Spleen (tissue), 11 donors: ENCODE measurements at regions not wholly inside any gene's neighbourhood (a gene's known extent, or its start where the extent isn't known, plus 50 kb on each side); places are given as distances from the start of the nearest gene placed in this dataset.

Source experiments
- DNase-seq: peaks from one replicate; pipeline ENCODE4 v3.0.0-alpha.2; 2020
- H3K27ac ChIP-seq, 8 donors: fragments of 200-600 bp; sonication (generic) in 7 of 8; 1 replicate in 4 of 8; 2 replicates in 4 of 8; pipeline versions ENCODE4 v1.5.0 to v1.8.0; 2016 to 2021; ENCODE audit warnings: inconsistent platforms in 4 of 8, mild to moderate bottlenecking in 4 of 8, moderate library complexity in 1 of 8
- H3K27me3 ChIP-seq, 7 donors: fragments of 200-600 bp; sonication (generic) in 6 of 7; replicated peaks in 1 of 7; 1 replicate in 4 of 7; 2 replicates in 3 of 7; pipeline versions ENCODE4 v1.5.0 to v1.8.0; 2016 to 2021; ENCODE audit warnings: inconsistent platforms in 3 of 7, mild to moderate bottlenecking in 1 of 7
- H3K36me3 ChIP-seq, 6 donors: fragments of 200-600 bp; sonication (generic) in 5 of 6; 1 replicate in 4 of 6; 2 replicates in 2 of 6; pipeline versions ENCODE4 v1.5.0 to v1.8.0; 2016 to 2021; ENCODE audit warnings: inconsistent platforms in 2 of 6
- H3K4me1 ChIP-seq, 6 donors: fragments of 200-600 bp; sonication (generic) in 5 of 6; 1 replicate in 3 of 6; 2 replicates in 3 of 6; pipeline versions ENCODE4 v1.5.0 to v1.8.0; 2016 to 2021; ENCODE audit warnings: inconsistent platforms in 3 of 6
- H3K4me3 ChIP-seq, 8 donors: fragments of 200-600 bp; sonication (generic) in 7 of 8; 1 replicate in 4 of 8; 2 replicates in 4 of 8; pipeline versions ENCODE4 v1.5.0 to v1.8.0; 2016 to 2021; ENCODE audit warnings: inconsistent platforms in 4 of 8, mild to moderate bottlenecking in 4 of 8, moderate library complexity in 2 of 8
- H3K9me3 ChIP-seq, 8 donors: fragments of 200-600 bp; sonication (generic) in 7 of 8; 1 replicate in 4 of 8; 2 replicates in 4 of 8; pipeline versions ENCODE4 v1.5.0 to v1.8.0; 2016 to 2021; ENCODE audit warnings: inconsistent platforms in 4 of 8
- POLR2A ChIP-seq, 3 donors: fragments of 450-650 bp; IDR thresholded peaks; one replicate each; pipeline ENCODE4 v1.5.1; 2017; ENCODE audit warnings: antibody characterized with exemption in 3 of 3, mild to moderate bottlenecking in 1 of 3
- POLR2AphosphoS5 ChIP-seq, 3 donors: sonication (generic); formaldehyde crosslinking; IDR thresholded peaks; one replicate each; pipeline ENCODE4 v1.5.1; 2017; ENCODE audit warnings: antibody characterized with exemption in 3 of 3
- WGBS, 5 donors: extraction: QIAGEN DNeasy Blood & Tissue Kit in 3 of 5; methylation state at CpG; one replicate each; pipeline versions ENCODE4 v1.1.5 to v1.1.7; 2013 to 2018; 5-methylcytosine and 5-hydroxymethylcytosine counted together
- intact Hi-C: fragments of 100-400 bp; cut with DNase I; formaldehyde crosslinking; loops from one replicate; pipeline ENCODE4 v1.15.0; 2023; ENCODE audit warnings: low total_unique reads
- TF ChIP-seq, protein P1 (sequence below), 11 experiments: fragments of 200-600 bp in 7 of 11; fragments of 450-650 bp in 4 of 11; sonication (generic) in 4 of 11; IDR thresholded peaks in 8 of 11; conservative IDR thresholded peaks in 3 of 11; 1 replicate in 7 of 11; 2 replicates in 4 of 11; pipeline versions ENCODE4 v1.4.0 to v1.8.0; 2016 to 2021; ENCODE audit warnings: antibody characterized with exemption in 11 of 11, inconsistent platforms in 4 of 11, mild to moderate bottlenecking in 1 of 11
- donor health status: healthy with polysubstance abuse.
- donor health status: DM: no; HTN: no; CAD: no; lungs with moderate emphysema.
- donor health status: DM: no; HTN: no; CAD: no.
- donor health status: Bipolar disorder and iron deficiency.
- donor health status: healthy.
- donor health status: DM: no; HTN: no; CAD: no.
- donor health status: DM: yes; HTN: yes; CAD: no.

DNA sequence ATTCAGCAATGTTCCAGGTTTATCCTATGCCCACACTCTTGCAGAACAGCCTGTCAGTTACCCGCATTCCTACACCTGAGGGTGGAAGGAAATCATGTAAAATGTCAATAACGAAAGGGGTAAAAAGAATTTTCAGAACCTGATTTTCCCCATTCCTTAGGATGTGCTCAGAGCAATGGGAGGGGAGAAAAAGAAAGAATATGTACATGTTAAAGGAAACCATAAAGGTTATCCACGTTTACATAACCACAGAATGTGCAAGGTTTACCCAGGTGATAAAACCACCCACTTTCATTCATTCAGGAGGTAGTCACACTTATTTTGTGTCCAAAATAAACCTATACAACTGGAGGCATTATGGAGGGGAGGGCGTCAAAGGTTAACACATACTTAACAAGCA is 335.5 kb downstream of the ZNF674 start:
- H3K27ac ChIP-seq: no peak overlapping the region
- no peaks in the 10 kb centered on the region for H3K36me3 ChIP-seq
- WGBS, 5 donors: 50 to 72% (median 63%) methylated on average over 4 of the region's 4 CpGs
- DNase-seq: no peak
- no peaks in the 10 kb centered on the region for H3K9me3 ChIP-seq
- no peaks in the 10 kb centered on the region for H3K4me1 ChIP-seq
- intact Hi-C loops: no loop called here
- peaks cover 0 to 3% (median 0%) of the 10 kb centered on the region in 7 donors for H3K27me3 ChIP-seq
- TF ChIP-seq POLR2A (IDR thresholded peaks at IDR 0.05): no peak
- no peak for TF ChIP-seq POLR2AphosphoS5 (IDR thresholded peaks at IDR 0.05)
- TF ChIP-seq, protein P1, sequence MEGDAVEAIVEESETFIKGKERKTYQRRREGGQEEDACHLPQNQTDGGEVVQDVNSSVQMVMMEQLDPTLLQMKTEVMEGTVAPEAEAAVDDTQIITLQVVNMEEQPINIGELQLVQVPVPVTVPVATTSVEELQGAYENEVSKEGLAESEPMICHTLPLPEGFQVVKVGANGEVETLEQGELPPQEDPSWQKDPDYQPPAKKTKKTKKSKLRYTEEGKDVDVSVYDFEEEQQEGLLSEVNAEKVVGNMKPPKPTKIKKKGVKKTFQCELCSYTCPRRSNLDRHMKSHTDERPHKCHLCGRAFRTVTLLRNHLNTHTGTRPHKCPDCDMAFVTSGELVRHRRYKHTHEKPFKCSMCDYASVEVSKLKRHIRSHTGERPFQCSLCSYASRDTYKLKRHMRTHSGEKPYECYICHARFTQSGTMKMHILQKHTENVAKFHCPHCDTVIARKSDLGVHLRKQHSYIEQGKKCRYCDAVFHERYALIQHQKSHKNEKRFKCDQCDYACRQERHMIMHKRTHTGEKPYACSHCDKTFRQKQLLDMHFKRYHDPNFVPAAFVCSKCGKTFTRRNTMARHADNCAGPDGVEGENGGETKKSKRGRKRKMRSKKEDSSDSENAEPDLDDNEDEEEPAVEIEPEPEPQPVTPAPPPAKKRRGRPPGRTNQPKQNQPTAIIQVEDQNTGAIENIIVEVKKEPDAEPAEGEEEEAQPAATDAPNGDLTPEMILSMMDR (IDR thresholded peaks at IDR 0.05 in 8 of 11, conservative IDR thresholded peaks at IDR 0.05 in 3 of 11): no peak
- H3K4me3 ChIP-seq: no peak overlapping the region

DNA sequence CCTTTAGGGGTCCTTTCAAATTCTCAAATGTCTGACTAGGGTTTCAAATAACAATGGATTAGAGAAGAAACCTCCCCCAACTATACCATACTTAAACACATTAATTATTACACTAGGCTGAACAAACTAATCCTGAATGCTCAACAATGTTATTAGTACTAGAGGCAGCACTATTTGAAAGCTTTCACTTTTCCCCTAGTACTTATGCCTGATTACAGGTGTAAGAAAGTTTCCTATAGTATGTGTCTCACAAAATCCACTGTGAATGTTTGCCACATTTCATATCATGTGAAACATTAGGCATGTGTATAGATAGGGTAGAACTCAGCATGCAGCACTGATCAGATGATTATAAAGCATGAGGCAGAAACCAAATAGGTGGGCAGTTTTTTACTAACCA is 336.2 kb downstream of the ZNF674 start:
- no peaks in the 10 kb centered on the region for H3K9me3 ChIP-seq
- no peaks in the 10 kb centered on the region for H3K36me3 ChIP-seq
- peaks cover 0 to 3% (median 0%) of the 10 kb centered on the region in 7 donors for H3K27me3 ChIP-seq
- H3K4me3 ChIP-seq: no peak overlapping the region
- intact Hi-C loops: no loop called here
- TF ChIP-seq POLR2A (IDR thresholded peaks at IDR 0.05) (no peak), POLR2AphosphoS5 (IDR thresholded peaks at IDR 0.05) (no peak)
- TF ChIP-seq, protein P1 (IDR thresholded peaks at IDR 0.05 in 8 of 11, conservative IDR thresholded peaks at IDR 0.05 in 3 of 11): no peak
- no peak overlapping the region for H3K27ac ChIP-seq
- H3K4me1 ChIP-seq: no peaks in the 10 kb centered on the region
- no peak for DNase-seq

DNA sequence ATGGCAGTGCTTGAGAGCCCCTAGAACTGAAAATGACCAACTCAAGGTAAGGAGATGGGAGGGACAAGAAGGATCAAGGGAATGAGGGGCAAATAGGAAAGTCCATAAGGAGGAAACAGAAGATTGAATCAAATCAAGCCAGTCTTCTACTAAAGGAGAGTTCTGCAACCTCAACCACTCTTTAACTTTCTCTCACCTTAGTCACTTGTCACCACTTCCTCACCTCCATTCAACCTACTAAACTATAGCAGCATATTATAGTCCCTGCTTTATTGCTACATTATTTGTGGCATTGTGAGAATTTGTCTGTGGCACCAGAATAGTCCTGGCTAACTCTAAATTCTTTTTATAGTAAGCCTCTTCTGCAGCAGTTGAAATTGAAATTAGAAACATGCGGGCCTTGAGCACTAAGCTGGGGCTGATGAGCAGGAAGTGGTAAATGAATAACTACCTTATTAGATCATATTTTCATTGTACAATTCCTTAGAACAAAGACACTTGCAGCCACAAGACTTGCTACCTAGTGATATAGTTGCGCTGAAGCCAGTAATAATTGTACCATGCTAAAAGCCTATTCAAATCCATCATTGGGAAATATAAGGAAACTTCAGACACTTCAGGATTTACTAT is 336.9 kb downstream of the ZNF674 start:
- Histone ChIP-seq H3K9me3 (no peaks in the 10 kb centered on the region), H3K4me3 (no peak overlapping the region), H3K4me1 (no peaks in the 10 kb centered on the region), H3K27ac (no peak overlapping the region), H3K36me3 (no peaks in the 10 kb centered on the region), H3K27me3 (peaks cover 0 to 3% (median 0%) of the 10 kb centered on the region in 7 donors)
- 33 to 67% (median 48%) methylated on average over 2 of the region's 2 CpGs for WGBS, 5 donors
- TF ChIP-seq, protein P1 (IDR thresholded peaks at IDR 0.05 in 8 of 11, conservative IDR thresholded peaks at IDR 0.05 in 3 of 11): no peak
- no peak for TF ChIP-seq POLR2A (IDR thresholded peaks at IDR 0.05)
- TF ChIP-seq POLR2AphosphoS5 (IDR thresholded peaks at IDR 0.05): no peak
- no peak for DNase-seq
- intact Hi-C loops: no loop called here

DNA sequence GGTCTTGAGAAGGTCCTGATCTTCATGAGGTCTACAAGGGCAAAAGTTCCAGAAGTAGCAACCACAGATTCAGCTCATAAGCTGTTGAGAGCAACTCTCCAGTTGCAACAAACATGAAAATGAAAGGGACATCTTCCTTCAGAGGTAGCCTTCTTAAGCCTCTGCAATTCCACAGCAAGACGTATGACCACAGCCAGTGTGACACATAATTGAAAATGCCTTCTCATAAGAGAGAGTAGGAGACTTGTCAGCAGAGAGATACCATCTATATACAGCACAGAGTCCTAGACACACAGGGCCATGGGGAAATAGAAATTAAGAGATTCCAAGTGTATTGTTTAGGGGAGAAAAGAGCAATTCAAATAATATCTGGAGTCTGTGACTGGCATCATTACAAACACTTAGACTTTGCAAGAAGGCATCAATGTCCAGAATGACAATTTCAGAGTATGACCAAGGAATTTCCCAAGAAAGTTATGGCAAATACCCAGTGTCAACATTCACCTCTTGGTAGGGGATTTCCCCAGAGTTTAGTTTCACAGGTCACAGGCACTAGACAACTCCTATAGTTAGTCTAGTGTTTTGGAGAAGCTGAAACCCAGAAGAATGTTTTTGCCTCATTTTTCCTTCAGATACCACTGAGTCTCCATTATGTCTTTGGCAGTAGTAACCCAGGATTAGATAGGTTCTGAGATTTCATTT is 340.3 kb downstream of the ZNF674 start:
- Histone ChIP-seq H3K4me1 (no peaks in the 10 kb centered on the region), H3K36me3 (no peaks in the 10 kb centered on the region), H3K4me3 (no peak overlapping the region), H3K9me3 (no peaks in the 10 kb centered on the region), H3K27me3 (peaks cover 0 to 4% (median 0%) of the 10 kb centered on the region in 7 donors), H3K27ac (no peak overlapping the region)
- TF ChIP-seq, protein P1 (IDR thresholded peaks at IDR 0.05 in 8 of 11, conservative IDR thresholded peaks at IDR 0.05 in 3 of 11): no peak
- TF ChIP-seq POLR2AphosphoS5 (IDR thresholded peaks at IDR 0.05) (no peak), POLR2A (IDR thresholded peaks at IDR 0.05) (no peak)
- WGBS, 5 donors: 73 to 89% (median 84%) methylated on average over 1 of the region's 1 CpG
- intact Hi-C loops: no loop called here
- DNase-seq: no peak
